ENCODE measurements at regions not wholly inside any gene's neighbourhood (a gene's known extent, or its start where the extent isn't known, plus 50 kb on each side); places are given as distances from the start of the nearest gene placed in this dataset.

DNA sequence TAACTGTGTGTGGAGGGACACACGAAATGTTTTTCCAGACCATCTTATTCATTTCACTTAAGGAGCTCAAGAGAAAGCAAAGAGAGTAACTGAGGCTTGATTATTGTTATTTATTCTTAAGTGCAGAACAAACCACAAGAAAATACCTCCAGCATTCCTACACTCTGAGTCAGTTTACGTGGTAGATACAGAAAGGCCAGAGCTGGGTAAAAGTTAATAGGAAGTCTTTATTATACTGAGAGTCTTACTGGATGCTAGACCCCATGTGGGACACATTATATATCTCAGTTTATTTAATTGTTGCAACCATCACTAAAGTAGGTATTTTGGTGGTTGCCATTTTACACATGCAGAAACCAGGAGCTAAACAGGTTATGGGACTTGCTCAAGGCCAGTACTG lies 261.4 kb upstream of the POU2AF2 start:
- DNase-seq: no peak

DNA sequence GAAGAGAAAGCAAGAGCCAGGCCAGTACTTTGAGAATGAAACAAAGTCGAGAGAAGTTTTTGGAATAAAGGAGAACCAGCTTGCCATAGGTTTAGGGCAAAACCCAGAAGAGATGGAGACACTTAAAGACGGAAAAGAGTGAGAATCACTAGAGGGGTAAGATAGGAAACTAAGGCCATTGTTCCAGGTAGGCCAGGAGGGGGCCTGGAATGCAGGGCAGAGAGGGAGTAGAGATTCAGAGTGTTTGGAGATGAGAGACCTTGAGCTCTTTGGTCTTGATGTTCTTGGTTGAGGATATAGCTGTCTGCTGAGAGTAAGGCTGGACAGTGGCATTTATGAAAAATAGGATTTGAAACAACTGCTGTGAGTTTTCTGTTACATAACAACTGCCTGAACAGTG lies 263.3 kb upstream of the POU2AF2 start:
- DNase-seq: no peak

DNA sequence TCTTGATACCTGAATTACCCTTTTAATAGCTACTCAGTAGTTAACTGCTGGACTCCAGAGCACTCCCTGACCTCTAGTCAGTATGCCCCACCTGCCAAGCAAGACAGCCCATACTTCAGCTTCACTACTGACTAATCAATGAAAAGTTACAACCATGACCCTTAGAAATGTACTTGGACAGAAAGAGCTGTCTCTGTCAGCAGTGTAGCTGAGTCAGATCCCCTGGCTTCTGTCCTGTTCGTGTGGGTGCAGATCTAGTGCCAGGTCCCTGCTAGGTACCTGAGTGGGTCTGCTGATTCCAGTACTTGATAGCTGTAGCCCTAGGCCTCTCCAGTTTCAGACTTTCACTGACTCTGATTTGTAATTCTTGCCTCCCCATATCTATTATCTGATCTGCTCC lies 265.8 kb upstream of the POU2AF2 start:
- DNase-seq: no peak

DNA sequence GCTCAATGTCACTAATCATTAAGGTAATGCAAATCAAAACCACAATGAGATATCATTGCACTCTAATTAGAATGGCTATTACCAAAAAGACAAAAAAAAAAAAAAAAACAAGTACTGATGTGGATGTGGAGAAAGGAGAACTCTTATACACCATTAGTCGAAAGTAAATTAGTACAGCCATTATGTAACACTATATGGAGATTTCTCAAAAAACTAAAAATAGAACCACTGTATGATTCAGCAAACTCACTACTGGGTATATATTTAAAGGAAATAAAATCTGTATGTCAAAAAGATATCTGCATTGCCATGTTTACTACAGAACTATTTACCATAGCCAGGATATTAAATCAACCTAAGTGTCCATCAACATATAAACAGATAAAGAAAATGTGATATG lies 265.4 kb upstream of the ARHGAP20 start:
- no peak for DNase-seq

DNA sequence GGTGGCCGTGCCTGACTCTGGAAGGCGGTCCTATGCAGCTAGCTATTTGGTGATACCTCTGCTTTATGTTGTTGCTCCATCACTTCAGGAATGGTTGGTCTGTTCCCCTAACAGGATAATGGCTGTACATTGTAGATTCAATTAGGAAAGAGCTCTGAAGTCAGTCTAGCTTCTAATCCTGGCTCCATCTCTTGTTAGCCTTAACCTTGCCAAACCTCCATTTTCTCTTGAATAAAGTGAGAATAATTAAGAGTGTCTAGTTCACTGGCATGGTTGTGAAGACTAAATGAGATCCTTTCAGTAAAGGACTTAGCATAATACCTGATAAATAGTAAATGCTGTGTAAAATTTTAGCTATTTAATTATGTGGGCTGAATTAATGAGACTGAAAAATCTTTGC lies 262.5 kb upstream of the ARHGAP20 start:
- no peak for DNase-seq

DNA sequence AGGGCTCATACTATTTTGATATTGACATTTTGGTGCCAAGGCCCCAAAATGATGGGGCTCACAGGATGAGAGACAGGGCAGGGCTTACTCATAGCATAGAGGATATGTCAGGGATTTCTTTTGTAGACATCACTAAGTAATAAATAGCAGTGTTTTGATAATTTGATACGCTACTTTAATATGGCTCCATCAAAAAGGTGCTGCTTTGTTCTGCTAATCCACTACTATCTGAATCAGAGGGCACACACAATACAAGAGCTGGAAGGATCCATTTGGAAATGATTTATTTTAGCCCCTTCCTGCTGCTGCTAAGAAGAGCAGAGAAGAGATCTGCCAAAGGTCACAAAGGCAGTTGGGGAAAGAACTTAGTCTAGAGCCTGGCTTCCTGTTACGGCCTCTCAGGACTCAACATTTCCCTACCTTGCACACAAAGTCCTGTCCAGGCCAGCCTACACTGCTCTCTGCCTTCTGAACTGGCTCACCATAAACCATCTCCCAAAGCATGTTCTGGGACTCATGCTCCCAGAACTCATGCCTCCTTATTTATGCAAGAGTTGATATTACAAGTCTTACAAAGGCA lies 261.3 kb upstream of the ARHGAP20 start:
- no peak for DNase-seq

DNA sequence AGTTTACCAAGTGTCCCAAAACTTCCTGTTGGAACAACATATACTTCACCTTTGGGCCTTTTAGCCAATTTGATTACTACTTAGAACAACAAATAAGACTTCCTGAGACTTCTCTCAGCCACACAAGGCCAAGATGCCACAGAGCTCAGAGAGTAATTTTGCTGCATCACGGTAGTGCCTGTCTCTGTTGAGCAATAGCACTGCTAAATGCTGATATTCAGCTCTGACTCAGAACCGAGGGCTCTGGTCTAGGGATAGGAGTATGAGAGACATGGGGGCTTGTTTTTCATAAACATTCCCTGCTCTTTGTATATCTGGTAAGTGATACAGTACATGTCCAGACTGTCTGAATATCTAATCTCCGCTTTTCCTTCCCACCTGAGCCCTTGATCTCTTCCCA lies 260.4 kb upstream of the ARHGAP20 start:
- DNase-seq: no peak

DNA sequence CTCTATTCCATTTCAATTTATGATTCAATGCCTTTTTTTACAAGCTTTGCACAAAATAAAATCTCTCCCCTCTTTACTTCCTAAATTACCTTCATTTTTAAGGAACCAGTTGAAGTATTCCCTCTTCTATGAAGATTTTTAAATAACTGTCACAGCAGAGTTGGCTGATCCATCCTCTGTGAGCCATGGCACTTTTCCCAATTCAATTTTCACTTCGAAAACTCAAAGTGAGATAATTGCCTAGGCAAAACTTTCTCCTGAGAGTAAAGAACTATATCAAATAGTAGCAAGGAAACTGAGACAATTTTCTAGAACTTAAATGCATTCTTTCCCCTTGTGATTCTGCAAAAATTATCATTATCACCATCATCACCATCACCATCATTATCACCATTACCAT lies 259.9 kb upstream of the ARHGAP20 start:
- DNase-seq: no peak

DNA sequence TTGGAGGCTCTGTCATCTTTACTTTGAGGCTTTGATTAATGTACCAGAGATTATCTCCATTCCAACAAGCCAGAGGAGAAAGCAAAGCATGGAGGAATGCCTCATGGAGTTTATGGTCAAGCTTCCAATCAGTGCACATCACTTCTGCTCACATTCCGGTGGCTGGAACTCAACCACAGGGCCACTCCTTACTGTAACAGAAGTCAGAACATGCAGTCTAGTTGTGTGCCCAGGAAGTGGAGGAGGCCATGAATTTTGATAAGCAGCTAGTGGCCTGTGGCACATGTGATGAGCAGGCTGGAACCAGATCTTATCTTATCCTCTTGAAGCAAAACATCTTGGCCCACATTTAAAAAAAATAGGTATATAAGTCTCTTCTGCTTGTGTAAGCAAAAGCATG lies 258.9 kb upstream of the ARHGAP20 start:
- no peak for DNase-seq

DNA sequence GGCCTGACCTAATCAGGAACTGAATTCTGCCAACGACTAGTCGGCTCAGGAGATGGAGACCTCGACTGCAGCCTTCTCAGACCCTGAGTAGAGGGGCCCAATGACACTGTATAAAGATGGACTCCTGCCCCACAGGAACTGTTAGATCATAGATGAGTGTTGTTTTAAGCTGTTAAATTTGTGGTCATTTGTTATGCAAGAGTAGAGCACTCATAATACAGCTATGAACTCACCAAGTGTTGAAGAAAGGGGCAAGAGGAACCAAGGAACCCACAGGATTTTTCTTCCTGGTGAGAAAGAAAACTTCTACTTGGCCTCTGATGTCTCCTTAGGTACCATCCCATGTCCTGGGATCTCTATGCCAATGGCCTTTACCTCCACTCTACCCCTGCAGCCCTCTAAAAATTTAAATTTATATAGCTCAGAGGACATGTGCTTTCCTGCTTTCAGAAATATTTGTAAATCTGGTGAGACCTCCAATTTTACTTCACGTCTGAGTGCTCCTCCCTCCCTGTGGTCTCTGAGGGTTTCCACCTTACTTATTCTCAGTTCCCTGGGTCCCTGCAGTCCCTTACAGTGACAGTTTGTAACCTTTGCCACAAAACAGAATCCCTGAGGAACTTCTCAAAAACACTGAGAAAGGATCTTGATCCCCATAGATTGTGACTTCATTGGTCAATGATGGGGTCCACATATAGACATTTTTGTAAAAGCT lies 256.3 kb upstream of the ARHGAP20 start:
- no peak for DNase-seq

DNA sequence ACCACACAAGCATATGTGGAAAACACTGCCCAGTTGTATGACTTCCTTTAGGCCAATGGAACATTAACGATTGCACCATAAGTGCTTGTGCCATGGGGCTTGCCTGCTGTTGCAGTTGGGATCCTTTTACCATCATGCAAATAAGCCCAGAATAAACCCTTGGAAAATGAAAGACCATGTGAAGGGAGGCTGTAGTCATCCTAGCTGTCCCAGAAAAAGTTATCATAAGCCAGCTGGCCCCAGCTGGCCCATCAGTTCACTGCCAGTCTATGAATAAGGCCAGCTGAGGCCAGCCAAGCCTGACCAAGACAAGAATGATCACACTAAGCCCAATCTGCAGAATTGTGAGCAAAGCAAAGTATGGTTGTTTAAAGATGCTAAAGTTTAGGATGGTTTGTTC lies 253.9 kb upstream of the ARHGAP20 start:
- no peak for DNase-seq

DNA sequence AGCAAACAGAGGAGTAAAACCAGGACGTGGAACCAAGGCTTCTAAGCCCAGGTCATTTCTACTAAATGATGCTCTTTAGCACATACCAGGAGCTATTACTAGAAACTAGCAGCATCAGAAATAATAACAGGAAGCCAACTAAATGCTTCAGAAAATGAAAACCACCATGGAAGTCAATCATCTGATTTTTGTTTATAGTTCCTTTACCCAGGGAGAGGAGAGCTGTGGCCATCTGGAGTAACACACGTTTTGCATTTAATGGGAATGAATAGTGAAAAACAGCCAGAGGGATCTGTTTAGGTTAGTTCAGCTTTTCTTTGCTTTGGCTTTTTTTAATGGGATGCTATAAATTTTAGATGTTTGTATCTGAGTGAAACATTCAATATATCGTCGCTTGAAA lies 250.7 kb upstream of the ARHGAP20 start:
- no peak for DNase-seq

DNA sequence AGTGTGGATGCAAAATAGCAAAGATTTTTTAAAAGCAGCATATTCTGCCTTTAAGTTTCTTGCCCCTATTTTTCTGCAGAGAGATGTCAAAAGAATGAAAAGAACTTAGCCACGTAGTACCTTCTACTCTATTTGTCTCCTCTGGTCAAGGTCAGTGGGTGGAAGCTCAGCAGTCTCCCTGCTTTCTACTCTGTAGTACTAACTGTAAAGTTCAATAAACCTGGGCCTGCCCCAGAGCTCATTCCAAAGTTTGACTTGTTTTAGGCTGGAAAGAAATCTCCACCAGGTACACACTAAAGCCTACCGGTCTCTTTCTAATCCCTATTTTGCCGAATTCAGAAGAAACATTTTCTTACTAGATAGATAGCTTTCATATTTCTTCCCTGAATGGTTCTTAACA lies 247.9 kb upstream of the ARHGAP20 start:
- DNase-seq: no peak

DNA sequence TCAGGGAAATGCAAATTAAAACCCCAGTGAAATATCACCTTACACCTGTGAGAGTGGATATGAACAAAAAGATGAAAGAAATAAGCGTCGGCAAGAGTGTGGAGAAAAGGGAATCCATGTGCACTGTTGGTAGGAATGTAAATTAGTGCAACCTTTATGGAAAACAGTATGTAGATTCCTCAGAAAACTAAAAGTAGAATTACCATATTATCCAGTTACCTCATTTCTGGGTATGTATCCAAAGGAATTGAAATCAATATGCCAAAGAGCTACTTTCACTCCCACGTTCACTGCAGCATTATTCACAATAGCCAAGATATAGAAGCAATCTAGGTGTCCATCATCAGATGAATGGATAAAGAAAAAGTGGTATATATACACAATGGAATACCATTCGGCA lies 246.0 kb upstream of the ARHGAP20 start:
- no peak for DNase-seq

DNA sequence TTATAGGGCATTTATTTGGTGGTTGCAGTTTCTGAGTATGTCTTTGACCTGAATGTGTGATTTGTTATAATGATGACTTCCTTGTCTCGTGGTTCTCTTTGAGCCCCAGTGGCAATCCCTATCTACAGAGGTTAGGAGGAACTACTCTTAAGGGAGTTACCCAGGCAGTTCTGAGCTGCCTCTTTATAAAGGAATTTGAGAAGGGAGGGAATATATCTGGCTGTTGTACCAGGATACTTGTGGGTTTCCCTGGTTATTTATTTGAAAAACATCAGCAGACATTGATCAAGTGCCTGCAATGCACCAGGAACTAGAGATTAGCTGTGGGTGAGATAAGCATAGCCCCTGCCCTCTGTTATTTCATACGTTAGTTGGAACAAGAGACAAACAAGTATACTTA lies 243.5 kb upstream of the ARHGAP20 start:
- DNase-seq: no peak

DNA sequence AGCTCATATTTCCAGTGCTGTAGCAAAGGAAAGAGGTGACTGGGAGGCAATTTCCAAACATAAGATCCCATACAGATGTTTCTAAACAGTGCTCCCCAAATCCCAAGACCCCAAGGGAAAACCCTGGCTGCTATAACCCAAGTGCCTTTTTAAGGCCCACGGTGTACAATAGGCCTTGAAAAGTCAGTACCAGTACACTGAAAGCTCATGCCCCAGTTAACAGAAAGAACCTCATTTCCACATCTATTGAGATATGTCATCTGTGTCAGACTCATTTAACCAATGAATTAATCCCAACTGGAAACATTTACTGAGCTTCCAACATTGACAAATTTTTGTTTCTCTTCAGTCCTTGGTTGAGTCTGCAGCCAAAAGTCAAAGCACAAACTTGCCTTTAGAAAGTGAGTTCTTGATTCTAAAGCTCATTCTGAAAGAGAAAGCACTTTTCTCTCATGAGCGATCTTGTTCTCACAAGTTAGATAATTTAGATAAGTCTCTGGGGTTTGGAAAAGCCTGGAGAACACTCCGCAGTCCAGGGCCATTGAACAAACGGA lies 239.8 kb upstream of the ARHGAP20 start:
- DNase-seq: no peak

DNA sequence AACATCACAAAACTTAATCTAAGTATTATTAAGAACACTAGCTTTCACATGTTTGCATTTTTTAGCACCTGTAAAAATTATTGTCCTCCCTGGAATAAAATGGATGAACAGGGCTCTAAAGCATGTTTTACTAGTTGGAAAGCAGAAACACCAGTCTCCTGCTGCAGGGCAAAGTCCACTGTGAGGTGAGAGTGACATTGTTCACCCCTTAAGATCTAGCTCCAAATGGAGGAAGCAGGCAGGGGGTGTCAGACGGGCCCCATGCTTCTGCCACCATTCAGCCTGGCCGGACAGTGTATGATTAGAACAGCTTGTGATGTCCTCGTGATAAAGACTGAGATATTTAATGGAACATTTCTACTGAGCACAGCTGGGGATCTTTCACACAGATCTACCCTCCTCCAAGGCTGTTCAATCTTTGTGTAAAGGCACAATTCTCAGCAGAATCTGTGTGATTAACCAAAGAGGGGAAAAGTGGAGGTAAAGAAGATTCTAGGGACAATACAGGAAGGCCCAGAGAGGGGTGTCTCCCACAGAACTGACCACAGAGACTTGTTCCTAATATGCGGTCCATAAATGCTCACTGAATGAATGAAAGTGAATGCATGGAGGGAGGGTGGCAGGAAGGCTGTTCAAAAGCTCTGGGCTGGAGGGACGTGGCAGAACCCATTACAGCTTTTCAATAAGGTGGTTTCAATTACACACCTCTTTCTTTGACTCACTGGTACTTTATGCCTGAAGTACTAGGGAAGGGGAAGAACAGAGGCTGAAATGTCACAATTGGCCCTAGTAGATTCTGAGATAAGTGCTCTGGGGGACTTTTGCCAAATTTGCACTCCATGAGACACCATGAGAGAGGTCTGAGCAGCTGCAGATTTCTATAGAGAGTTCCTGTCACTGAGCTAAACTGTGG lies 239.1 kb upstream of the ARHGAP20 start:
- no peak for DNase-seq

DNA sequence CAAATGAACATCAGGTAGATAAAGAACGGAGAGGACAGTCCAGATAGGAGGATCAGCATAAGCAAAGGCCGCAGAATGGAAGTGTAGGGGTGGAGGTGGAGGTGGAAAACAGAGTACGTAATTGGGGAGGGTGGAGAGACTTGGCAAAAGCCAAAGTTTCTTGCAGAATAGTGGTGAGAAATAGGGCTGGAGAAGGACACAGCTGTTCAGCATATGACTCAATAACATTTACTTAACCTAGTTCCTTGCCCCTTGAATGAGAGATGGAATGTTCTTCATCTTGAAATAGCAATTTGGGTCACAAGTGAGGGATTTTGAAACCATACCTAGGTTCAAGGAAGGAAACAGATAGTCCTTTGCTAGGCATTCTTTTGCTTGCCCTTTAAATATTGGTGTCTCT lies 235.9 kb upstream of the ARHGAP20 start:
- no peak for DNase-seq

DNA sequence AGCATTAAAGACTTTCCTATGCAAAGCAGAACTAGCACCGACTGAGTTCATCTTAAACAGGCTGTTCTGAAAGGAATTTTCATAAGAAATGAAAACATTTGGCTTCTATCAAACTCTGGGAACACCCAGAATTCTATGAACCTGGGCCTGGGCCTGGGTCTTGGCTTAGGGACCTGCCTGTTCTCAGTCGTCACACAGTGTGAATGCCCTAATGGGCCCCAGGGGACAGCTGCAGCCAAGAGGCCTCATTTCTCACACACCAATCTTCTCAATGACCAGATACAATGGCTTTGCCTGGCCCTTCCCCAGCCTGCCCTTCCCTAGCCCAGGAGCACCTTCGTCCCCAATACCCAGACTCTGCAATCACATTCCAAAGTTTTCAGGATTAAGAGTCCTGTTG lies 234.9 kb upstream of the ARHGAP20 start:
- DNase-seq: no peak

DNA sequence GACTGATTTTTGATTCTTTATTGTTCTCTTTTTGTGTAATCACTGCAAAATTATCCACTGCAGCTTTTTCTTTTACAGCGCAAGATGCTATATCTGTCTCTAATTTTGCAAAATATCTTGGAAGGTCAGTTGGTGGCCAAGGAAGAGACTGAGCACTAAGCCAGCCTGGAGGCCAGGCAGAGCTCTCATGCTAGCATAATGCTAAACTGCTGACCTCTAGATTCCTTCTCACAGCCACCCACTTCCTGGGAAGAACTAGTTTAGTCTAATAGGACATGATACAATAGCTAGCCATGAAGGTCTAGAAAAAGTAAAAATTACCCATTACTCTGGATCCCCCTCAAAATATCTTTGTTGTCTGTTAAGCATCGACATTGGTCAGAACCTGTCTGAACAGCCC lies 227.2 kb upstream of the ARHGAP20 start:
- no peak for DNase-seq

DNA sequence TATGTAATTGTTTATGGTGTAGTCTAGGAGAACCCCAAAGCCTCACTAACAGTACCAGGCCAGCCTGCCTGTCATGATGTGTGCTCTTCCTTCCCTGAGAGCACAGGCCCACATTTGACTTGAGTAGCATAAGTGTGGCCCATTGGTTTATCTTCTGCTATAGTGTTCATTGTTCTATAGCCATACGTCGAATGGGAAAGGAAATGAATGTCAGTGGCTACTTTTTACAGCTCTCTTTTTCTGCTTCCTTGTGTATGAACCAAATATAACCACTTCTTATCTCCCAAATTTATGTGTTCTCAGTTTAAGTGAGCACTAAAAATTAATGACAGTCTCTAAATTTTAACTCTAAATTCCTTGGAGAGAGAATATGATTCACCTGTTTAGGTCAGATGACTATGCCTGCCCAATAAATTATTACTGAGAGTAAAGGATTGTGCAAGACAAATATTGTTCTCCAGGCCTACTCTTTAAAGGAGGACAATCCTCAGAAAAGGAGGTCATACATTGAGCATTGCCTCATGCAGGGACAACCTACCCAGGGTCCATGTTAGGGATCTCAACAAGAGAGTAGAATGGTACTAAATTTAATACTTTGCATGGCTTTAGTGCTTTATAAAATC lies 222.9 kb upstream of the ARHGAP20 start:
- DNase-seq: no peak

DNA sequence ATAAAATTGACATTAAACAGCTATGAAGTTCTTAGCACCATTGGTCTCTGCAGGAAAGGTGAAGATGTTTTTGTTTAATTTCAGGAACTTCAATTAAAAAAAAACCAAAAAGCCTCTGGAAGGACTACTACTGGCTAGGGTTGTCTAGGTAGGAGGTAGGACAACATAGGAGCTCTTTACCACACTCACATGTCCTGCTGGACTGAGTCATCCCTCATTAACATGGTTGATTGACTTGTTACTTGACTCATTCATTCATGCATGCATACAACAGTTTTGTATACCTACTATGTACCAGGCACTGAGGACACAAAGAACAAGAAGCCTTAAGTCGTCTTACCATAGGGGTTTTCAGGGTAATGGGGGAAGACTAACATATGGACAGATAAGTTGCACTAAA lies 216.9 kb upstream of the ARHGAP20 start:
- no peak for DNase-seq

Measured in hypothalamus (tissue), 51 donors.